ENCODE measurements at regions not wholly inside any gene's neighbourhood (a gene's known extent, or its start where the extent isn't known, plus 50 kb on each side); places are given as distances from the start of the nearest gene placed in this dataset.

DNA sequence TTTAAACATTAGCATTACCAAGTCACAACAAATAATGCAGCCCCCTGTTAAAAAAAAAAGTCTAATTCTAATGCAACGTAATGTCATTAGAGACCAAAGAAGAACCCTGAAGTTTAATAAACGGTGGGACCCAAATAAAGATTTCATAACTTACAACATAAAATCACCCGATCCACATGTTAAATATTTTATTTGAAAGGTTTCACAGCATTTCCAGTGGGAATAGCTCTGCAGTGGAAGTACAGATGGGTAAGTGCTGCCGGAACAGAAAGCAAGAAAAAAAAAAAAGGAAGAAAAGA lies 320.6 kb upstream of the ZMIZ1 start:
- TF ChIP-seq, protein P1, sequence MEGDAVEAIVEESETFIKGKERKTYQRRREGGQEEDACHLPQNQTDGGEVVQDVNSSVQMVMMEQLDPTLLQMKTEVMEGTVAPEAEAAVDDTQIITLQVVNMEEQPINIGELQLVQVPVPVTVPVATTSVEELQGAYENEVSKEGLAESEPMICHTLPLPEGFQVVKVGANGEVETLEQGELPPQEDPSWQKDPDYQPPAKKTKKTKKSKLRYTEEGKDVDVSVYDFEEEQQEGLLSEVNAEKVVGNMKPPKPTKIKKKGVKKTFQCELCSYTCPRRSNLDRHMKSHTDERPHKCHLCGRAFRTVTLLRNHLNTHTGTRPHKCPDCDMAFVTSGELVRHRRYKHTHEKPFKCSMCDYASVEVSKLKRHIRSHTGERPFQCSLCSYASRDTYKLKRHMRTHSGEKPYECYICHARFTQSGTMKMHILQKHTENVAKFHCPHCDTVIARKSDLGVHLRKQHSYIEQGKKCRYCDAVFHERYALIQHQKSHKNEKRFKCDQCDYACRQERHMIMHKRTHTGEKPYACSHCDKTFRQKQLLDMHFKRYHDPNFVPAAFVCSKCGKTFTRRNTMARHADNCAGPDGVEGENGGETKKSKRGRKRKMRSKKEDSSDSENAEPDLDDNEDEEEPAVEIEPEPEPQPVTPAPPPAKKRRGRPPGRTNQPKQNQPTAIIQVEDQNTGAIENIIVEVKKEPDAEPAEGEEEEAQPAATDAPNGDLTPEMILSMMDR (IDR thresholded peaks at IDR 0.05), result no peak
- no peak for TF ChIP-seq POLR2A (IDR thresholded peaks at IDR 0.05)
